Activated CD8-positive, alpha-beta T cell treated with anti-CD3 and anti-CD28 coated beads for 36 hours (primary cell): ENCODE measurements at regions not wholly inside any gene's neighbourhood (a gene's known extent, or its start where the extent isn't known, plus 50 kb on each side); places are given as distances from the start of the nearest gene placed in this dataset.

Experiments used
- ATAC-seq: fragments of 200-7000 bp; cut with Tn5 transposase; one replicate; pipeline ENCODE4 v1.10.0; 2021; ENCODE audit warnings: mild to moderate bottlenecking, moderate library complexity
- CTCF ChIA-PET: fragments of 350-600 bp; sonication (Branson Sonifier 250); formaldehyde crosslinking; loops from one replicate; lab custom pipeline; 2021; ENCODE audit warnings: antibody characterized with exemption; lab: Charles Lee
- POLR2A ChIA-PET: fragments of 350-600 bp; sonication (Branson Sonifier 250); formaldehyde crosslinking; loops from one replicate; lab custom pipeline; 2021; ENCODE audit warnings: antibody characterized with exemption; lab: Charles Lee
- DNase-seq: peaks from one replicate; pipeline ENCODE4 v3.0.0-alpha.2; 2020
- H3K27ac Mint-ChIP-seq: one replicate; pipeline ENCODE4 v1.8.0; 2021; ENCODE audit warnings: mild to moderate bottlenecking, mixed read lengths
- H3K27me3 Mint-ChIP-seq: one replicate; pipeline ENCODE4 v1.8.0; 2021; ENCODE audit warnings: mixed read lengths
- H3K36me3 Mint-ChIP-seq: one replicate; pipeline ENCODE4 v1.8.0; 2021; ENCODE audit warnings: low read depth, mixed read lengths
- H3K4me1 Mint-ChIP-seq: one replicate; pipeline ENCODE4 v1.8.0; 2021; ENCODE audit warnings: low read depth, mixed read lengths
- H3K4me3 Mint-ChIP-seq: one replicate; pipeline ENCODE4 v1.8.0; 2021; ENCODE audit warnings: mild to moderate bottlenecking, moderate library complexity, mixed read lengths
- H3K9me3 Mint-ChIP-seq: one replicate; pipeline ENCODE4 v1.8.0; 2021; ENCODE audit warnings: mixed read lengths
- intact Hi-C: fragments of 100-400 bp; cut with micrococcal nuclease; formaldehyde crosslinking; loops from one replicate; pipeline ENCODE4 v1.10.0; 2022
- TF ChIP-seq, protein P1 (sequence below): fragments of 200-600 bp; IDR thresholded peaks from one replicate; pipeline ENCODE4 v1.8.0; 2022; ENCODE audit warnings: antibody characterized with exemption, mild to moderate bottlenecking

DNA sequence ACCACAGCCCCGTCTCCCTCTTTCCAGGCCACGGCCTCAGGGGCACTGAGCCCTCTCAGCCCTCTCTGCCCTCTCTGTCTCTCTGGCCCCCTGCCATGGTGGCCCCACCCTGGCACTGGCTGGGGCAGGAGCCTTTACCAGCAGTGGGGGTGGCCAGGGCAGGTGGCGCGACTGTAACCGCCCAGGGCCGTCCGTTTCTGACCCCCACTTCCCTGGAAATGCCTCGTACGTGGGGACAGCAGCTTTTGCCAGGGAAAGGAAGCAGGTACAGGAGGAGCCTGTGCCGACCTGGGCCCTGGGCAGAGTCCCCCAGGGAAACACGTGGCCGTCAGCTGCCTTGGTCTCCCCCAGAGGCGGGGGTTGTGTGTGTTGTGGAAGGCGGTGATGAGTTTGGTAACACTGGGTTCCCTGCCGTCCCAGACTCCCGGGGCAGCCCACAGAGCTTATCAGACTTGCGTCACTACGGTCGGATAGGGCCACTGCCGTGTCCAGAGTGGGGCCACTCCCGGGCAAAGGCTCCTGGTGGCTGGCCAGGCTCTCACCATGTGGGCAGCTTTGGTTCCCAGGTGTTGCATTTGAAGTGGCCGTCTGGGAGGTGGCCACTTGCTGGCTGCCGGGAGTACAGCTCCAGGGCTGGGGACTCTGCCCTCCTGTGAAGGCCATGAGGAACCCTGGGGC, 249.3 kb upstream of the CIBAR2 start:
- CTCF ChIA-PET, result interaction anchor here (0.6 to 1.5 kb wide), 4 partner anchors 8 to 255 kb away, joined by 3 to 4 read pairs (median 3); no protein-coding TSS in a partner anchor
- Mint-ChIP-seq H3K27ac (no peak overlapping the region), H3K9me3 (no peaks in the 10 kb centered on the region), H3K36me3 (no peaks in the 10 kb centered on the region), H3K4me3 (no peak overlapping the region), H3K4me1 (no peaks in the 10 kb centered on the region), H3K27me3 (no peaks in the 10 kb centered on the region)
- intact Hi-C loops, result no loop called here
- DNase-seq (no peak), ATAC-seq (no peak)
- TF ChIP-seq, protein P1, sequence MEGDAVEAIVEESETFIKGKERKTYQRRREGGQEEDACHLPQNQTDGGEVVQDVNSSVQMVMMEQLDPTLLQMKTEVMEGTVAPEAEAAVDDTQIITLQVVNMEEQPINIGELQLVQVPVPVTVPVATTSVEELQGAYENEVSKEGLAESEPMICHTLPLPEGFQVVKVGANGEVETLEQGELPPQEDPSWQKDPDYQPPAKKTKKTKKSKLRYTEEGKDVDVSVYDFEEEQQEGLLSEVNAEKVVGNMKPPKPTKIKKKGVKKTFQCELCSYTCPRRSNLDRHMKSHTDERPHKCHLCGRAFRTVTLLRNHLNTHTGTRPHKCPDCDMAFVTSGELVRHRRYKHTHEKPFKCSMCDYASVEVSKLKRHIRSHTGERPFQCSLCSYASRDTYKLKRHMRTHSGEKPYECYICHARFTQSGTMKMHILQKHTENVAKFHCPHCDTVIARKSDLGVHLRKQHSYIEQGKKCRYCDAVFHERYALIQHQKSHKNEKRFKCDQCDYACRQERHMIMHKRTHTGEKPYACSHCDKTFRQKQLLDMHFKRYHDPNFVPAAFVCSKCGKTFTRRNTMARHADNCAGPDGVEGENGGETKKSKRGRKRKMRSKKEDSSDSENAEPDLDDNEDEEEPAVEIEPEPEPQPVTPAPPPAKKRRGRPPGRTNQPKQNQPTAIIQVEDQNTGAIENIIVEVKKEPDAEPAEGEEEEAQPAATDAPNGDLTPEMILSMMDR, result no peak
- POLR2A ChIA-PET, result no interaction called here

DNA sequence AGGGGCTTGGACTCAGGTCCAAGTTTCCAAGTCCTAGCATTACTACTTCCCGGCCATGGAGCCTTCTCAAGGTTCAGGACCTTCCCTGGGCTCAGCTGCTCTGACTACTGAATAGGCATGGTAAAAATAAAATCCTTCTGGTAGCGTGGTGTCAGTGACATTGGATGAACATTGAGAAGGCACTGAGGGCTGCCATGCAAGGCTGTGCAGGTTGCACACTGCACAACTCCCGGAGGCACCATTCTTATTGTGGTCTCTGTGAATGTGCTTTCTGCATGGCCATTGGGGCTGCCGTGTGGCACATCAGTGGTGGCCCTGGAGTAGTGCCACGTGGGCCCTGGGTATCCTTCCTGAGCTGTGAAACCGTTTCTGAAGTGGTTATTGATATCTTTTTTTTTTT, 250.2 kb upstream of the CIBAR2 start:
- ChIA-PET CTCF (interaction anchor here (0.8 to 1.5 kb wide), 3 partner anchors 8 to 254 kb away, joined by 3 to 4 read pairs (median 3); no protein-coding TSS in a partner anchor), POLR2A (no interaction called here)
- Mint-ChIP-seq H3K27me3 (no peaks in the 10 kb centered on the region), H3K9me3 (no peaks in the 10 kb centered on the region), H3K27ac (no peak overlapping the region), H3K4me3 (no peak overlapping the region), H3K4me1 (no peaks in the 10 kb centered on the region), H3K36me3 (no peaks in the 10 kb centered on the region)
- ATAC-seq (no peak), DNase-seq (no peak)
- TF ChIP-seq, protein P1, result no peak
- intact Hi-C loops, result no loop called here

DNA sequence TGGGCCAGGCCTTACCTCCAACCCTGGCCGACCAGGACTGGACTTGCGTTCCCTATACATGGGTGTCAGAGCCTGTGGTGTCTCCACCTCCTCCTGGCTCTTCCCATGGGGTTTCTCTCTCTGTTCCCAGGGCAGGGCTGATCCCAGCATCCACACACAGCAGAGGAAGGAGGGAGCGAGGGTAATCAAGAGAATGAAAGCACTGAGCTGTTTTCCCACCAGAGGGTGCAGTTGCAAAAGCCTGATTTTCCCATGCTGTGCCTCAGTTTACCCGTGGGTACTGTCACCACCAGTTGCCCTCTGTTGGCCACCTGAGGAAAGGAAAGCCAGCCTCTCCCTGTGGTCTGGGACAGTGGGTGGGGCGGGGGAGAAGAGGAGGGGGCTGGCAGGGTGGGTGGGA, 249.7 kb upstream of the GSE1 start:
- no peak overlapping the region for H3K27ac Mint-ChIP-seq
- DNase-seq, result no peak
- no peaks in the 10 kb centered on the region for H3K9me3 Mint-ChIP-seq
- POLR2A ChIA-PET, result no interaction called here
- no peaks in the 10 kb centered on the region for H3K36me3 Mint-ChIP-seq
- TF ChIP-seq, protein P1, result no peak
- CTCF ChIA-PET, result interaction anchor here (1.5 kb wide), 1 partner anchor 253 kb away, joined by 4 read pairs; no protein-coding TSS in a partner anchor
- no peaks in the 10 kb centered on the region for H3K27me3 Mint-ChIP-seq
- intact Hi-C loops, result no loop called here
- H3K4me3 Mint-ChIP-seq, result no peak overlapping the region
- no peaks in the 10 kb centered on the region for H3K4me1 Mint-ChIP-seq
- no peak for ATAC-seq

DNA sequence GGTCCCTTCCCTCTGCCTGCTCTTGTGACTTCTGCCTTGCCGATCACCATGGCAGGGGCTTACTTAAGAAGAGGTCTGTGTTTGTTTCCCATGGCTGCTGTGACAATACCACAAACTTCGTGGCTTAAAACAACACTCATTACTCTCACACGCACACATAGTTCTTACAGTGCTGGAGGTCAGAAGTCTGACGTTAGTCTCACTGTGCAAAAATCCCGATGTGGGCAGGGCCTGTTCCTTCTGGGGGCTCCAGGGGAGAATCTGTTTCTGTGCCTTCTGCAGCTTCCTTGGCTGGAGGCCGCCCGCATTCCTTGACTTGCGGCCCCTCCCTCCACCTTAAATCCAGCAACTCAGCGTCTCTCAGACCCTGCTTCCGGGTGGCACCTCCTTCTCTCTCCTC, 249.2 kb upstream of the GSE1 start:
- POLR2A ChIA-PET, result no interaction called here
- DNase-seq, result no peak
- Mint-ChIP-seq H3K27ac (no peak overlapping the region), H3K4me1 (no peaks in the 10 kb centered on the region), H3K27me3 (no peaks in the 10 kb centered on the region), H3K9me3 (no peaks in the 10 kb centered on the region), H3K36me3 (no peaks in the 10 kb centered on the region), H3K4me3 (no peak overlapping the region)
- intact Hi-C loops, result no loop called here
- TF ChIP-seq, protein P1, result no peak
- ATAC-seq, result no peak
- CTCF ChIA-PET, result no interaction called here

DNA sequence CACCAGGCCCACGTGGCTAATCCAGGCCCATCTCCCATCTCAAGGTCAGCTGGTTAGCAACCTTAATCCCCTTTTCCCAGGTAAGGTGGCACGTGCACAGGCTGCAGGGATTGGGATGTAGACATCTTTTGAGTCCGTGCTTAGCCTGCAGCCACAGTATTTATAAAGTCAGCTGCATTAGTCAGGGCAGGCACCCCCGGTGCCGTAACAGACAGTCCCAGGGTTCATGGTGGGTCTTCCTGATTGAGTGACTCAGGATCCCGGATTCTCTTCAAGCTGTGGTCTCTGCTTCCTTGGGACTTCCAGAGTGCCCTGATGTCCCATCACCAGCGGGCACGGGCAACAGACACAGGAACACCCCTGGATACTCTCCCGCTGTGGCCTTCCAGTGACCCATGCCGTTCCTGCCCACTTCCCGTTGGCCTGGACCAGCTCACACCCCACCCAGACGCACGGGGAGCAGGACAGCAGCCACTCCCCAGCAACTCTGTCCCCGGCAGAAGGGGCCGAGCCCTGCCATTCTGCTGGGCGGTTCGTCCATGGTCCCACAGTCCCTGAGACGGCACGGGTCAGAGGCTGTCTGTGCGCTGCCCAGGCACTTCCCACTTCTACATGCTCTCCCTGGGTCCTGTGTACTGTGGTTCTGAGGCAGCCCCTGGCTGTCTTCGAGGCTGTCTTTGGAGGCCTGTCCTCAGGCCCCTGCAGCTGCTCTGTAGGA, 248.6 kb upstream of the GSE1 start:
- H3K4me1 Mint-ChIP-seq, result no peaks in the 10 kb centered on the region
- ATAC-seq, result no peak
- DNase-seq, result no peak
- intact Hi-C loops, result no loop called here
- no peaks in the 10 kb centered on the region for H3K9me3 Mint-ChIP-seq
- ChIA-PET CTCF (interaction anchor here (1.0 to 1.2 kb wide), 2 partner anchors 29 to 67 kb away, joined by 3 to 4 read pairs; no protein-coding TSS in a partner anchor), POLR2A (no interaction called here)
- H3K36me3 Mint-ChIP-seq, result no peaks in the 10 kb centered on the region
- TF ChIP-seq, protein P1, result no peak
- H3K27me3 Mint-ChIP-seq, result no peaks in the 10 kb centered on the region
- H3K4me3 Mint-ChIP-seq, result no peak overlapping the region
- no peak overlapping the region for H3K27ac Mint-ChIP-seq
